ENCODE measurements at regions not wholly inside any gene's neighbourhood (a gene's known extent, or its start where the extent isn't known, plus 50 kb on each side); places are given as distances from the start of the nearest gene placed in this dataset.

DNA sequence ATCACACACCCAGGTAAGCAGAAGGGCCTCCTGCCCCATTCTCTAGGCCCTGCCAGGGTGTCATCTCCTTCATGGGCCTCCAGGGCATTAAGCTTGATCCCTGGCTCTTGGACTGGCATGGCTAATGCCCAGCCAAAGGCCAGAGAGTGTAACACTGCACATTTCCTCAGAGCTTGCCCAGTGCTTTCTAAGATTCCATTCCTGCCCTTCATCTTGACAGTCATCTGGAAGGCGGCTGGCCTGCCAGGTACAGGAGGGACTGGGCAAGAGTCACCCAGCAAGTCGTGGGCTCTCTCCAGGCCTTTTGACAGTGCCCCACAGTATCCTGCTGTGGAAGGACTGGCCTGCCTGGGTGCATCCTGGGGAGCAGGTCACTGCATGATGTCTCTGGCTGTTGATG, 268.9 kb downstream of the HAUS1 start:
- no peak overlapping the region for H3K9ac ChIP-seq (ENCODE audit: low read length)
- DNase-seq: no peak
- no peaks in the 10 kb centered on the region for H3K4me1 ChIP-seq (ENCODE audit: control insufficient read depth in 2 of 2, insufficient read depth in 2 of 2, low read length in 2 of 2)
- ATAC-seq (ENCODE audit: low read depth): no peak
- H3K27me3 ChIP-seq (replicated peaks in 1 of 4; ENCODE audit: control extremely low read depth in 1 of 4, control insufficient read depth in 3 of 4, insufficient read depth in 4 of 4, low read length in 3 of 4): no peaks in the 10 kb centered on the region
- intact Hi-C loops (cut with micrococcal nuclease): no loop called here
- Mint-ChIP-seq H3K9me3 (ENCODE audit: insufficient read depth) (peaks cover 5% of the 10 kb centered on the region), H3K4me1 (no peaks in the 10 kb centered on the region), H3K4me3 (no peak overlapping the region), H3K27me3 (peaks cover 10% of the 10 kb centered on the region), H3K27ac (no peak overlapping the region)
- H3K9me3 ChIP-seq (ENCODE audit: control extremely low read depth in 1 of 3, control insufficient read depth in 2 of 3, insufficient read depth in 1 of 3, low read length in 2 of 3): no peaks in the 10 kb centered on the region
- no peaks in the 10 kb centered on the region for H3K36me3 ChIP-seq (replicated peaks in 1 of 2; ENCODE audit: control extremely low read depth in 1 of 2, control insufficient read depth in 1 of 2, extremely low read depth in 1 of 2, insufficient read depth in 2 of 2, low read length in 1 of 2)
- CTCF ChIA-PET: no interaction called here
- no peak overlapping the region for H3K27ac ChIP-seq (ENCODE audit: low read length in 2 of 2)
- TF ChIP-seq EZH2 (IDR thresholded peaks at IDR 0.05; ENCODE audit: borderline replicate concordance, insufficient read depth, low read depth, low read length, poor library complexity, severe bottlenecking) (no peak), CTCF (IDR thresholded peaks at IDR 0.05) (no peak)
- H3K4me2 ChIP-seq (replicated peaks; ENCODE audit: low read depth, low read length, poor library complexity, severe bottlenecking): no peak overlapping the region
- POLR2A ChIA-PET: no interaction called here
- no peak overlapping the region for H3K4me3 ChIP-seq (ENCODE audit: control extremely low read depth in 1 of 5, extremely low read depth in 1 of 5, insufficient read depth in 1 of 5, low read depth in 2 of 5, low read length in 4 of 5)
- 77% methylated on average over 2 of the region's 2 CpGs for WGBS (ENCODE audit: insufficient coverage)
- H4K20me1 ChIP-seq (ENCODE audit: control insufficient read depth, insufficient read depth, low read length, poor library complexity, severe bottlenecking): no peaks in the 10 kb centered on the region
- no peak overlapping the region for H2AFZ ChIP-seq (ENCODE audit: insufficient read depth, low read depth, low read length, poor library complexity, severe bottlenecking)
- H3K79me2 ChIP-seq (ENCODE audit: control insufficient read depth, insufficient read depth, low read length): no peaks in the 10 kb centered on the region

DNA sequence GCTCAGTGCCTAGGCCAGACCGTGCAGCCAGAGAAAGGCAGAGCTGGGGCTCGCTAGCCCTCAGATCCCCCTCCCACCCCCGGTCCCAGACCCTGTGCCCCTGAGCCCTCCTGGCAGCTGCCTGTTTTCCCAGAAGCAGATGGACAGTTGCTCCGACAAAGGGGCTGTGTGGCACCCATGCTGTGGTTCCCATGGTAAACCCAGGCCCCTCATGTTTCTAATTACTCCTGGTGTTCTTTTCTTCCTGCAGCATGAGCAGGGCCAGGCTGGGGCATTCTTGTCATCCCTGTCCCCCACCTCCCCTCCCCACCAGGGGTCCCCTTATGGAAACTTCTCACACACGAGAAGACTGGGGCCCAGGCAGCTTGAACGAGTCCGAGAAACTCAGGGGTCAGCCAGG, 269.6 kb downstream of the HAUS1 start:
- Mint-ChIP-seq H3K9me3 (ENCODE audit: insufficient read depth) (peaks cover 5% of the 10 kb centered on the region), H3K4me3 (no peak overlapping the region), H3K27ac (no peak overlapping the region), H3K27me3 (peaks cover 10% of the 10 kb centered on the region), H3K4me1 (no peaks in the 10 kb centered on the region)
- Histone ChIP-seq H3K4me2 (replicated peaks; ENCODE audit: low read depth, low read length, poor library complexity, severe bottlenecking) (no peak overlapping the region), H3K27me3 (replicated peaks in 1 of 4; ENCODE audit: control extremely low read depth in 1 of 4, control insufficient read depth in 3 of 4, insufficient read depth in 4 of 4, low read length in 3 of 4) (no peaks in the 10 kb centered on the region), H3K9ac (ENCODE audit: low read length) (no peak overlapping the region), H3K36me3 (replicated peaks in 1 of 2; ENCODE audit: control extremely low read depth in 1 of 2, control insufficient read depth in 1 of 2, extremely low read depth in 1 of 2, insufficient read depth in 2 of 2, low read length in 1 of 2) (no peaks in the 10 kb centered on the region), H3K27ac (ENCODE audit: low read length in 2 of 2) (no peak overlapping the region), H3K79me2 (ENCODE audit: control insufficient read depth, insufficient read depth, low read length) (no peaks in the 10 kb centered on the region), H3K9me3 (ENCODE audit: control extremely low read depth in 1 of 3, control insufficient read depth in 2 of 3, insufficient read depth in 1 of 3, low read length in 2 of 3) (no peaks in the 10 kb centered on the region), H4K20me1 (ENCODE audit: control insufficient read depth, insufficient read depth, low read length, poor library complexity, severe bottlenecking) (no peaks in the 10 kb centered on the region), H3K4me1 (ENCODE audit: control insufficient read depth in 2 of 2, insufficient read depth in 2 of 2, low read length in 2 of 2) (no peaks in the 10 kb centered on the region), H2AFZ (ENCODE audit: insufficient read depth, low read depth, low read length, poor library complexity, severe bottlenecking) (no peak overlapping the region), H3K4me3 (ENCODE audit: control extremely low read depth in 1 of 5, extremely low read depth in 1 of 5, insufficient read depth in 1 of 5, low read depth in 2 of 5, low read length in 4 of 5) (no peak overlapping the region)
- ChIA-PET POLR2A (no interaction called here), CTCF (no interaction called here)
- DNase-seq (no peak), ATAC-seq (ENCODE audit: low read depth) (no peak)
- TF ChIP-seq EZH2 (IDR thresholded peaks at IDR 0.05; ENCODE audit: borderline replicate concordance, insufficient read depth, low read depth, low read length, poor library complexity, severe bottlenecking) (no peak), CTCF (IDR thresholded peaks at IDR 0.05) (no peak)
- 76% methylated on average over 4 of the region's 7 CpGs for WGBS (ENCODE audit: insufficient coverage)
- intact Hi-C loops (cut with micrococcal nuclease): no loop called here

All from B cell (primary cell).